Ovary (tissue), 3 donors: ENCODE measurements at regions not wholly inside any gene's neighbourhood (a gene's known extent, or its start where the extent isn't known, plus 50 kb on each side); places are given as distances from the start of the nearest gene placed in this dataset.

Source experiments
- CTCF ChIP-seq, 3 donors: fragments of 450-650 bp in 2 of 3; fragments of 200-600 bp in 1 of 3; IDR thresholded peaks; one replicate each; pipeline versions ENCODE4 v1.5.1 to v1.8.0; 2016 to 2022; ENCODE audit warnings: antibody characterized with exemption in 3 of 3, mild to moderate bottlenecking in 1 of 3
- POLR2A ChIP-seq: fragments of 450-650 bp; IDR thresholded peaks from one replicate; pipeline ENCODE4 v1.6.1; 2017; ENCODE audit warnings: antibody characterized with exemption, mild to moderate bottlenecking, moderate library complexity
- donor health status: DM: no; HTN: no; CAD: no.

DNA sequence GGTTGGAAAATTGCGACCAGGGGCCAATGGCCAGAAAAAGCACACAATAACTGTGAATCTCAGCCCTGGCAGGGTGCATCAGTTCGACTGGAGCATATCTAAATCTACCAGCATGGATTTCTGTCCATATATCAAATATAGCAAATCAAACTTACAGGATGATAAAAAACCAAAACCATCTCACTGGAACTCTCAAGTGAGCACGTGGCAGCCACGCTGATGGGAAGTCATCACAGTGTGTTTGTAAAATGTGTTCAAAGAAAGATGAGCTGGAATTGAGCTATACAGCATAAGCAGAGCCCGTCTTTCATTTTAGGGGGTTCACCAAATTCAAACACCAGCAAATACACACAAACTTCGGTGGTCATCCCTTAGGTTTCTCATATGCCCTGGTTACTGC is 610.1 kb downstream of the AJAP1 start:
- TF ChIP-seq CTCF (IDR thresholded peaks at IDR 0.05) = no peak
- no peak for TF ChIP-seq POLR2A
